HepG2 (cell line): ENCODE measurements at regions not wholly inside any gene's neighbourhood (a gene's known extent, or its start where the extent isn't known, plus 50 kb on each side); places are given as distances from the start of the nearest gene placed in this dataset.

Experiments used
- ELF4 ChIP-seq: sonication (generic); formaldehyde crosslinking; IDR thresholded peaks from 2 replicates; pipeline ENCODE4 v1.5.0; 2020; ENCODE audit warnings: missing genetic modification reagents, mild to moderate bottlenecking, moderate library complexity, borderline replicate concordance
- EZH2 ChIP-seq: conservative IDR thresholded peaks from 2 replicates; pipeline ENCODE4 v1.6.1; 2012; ENCODE audit warnings: mild to moderate bottlenecking, low read depth, low read length, moderate library complexity
- GABPA ChIP-seq, 2 experiments: IDR thresholded peaks; 2 replicates each; pipeline ENCODE4 v1.6.1; 2011 to 2016; ENCODE audit warnings: low read depth in 2 of 2, low read length in 1 of 2, missing biosample characterization in 1 of 2, missing genetic modification characterization in 1 of 2
- JUN ChIP-seq: sonication (generic); formaldehyde crosslinking; IDR thresholded peaks from 2 replicates; pipeline ENCODE4 v1.4.0; 2020; ENCODE audit warnings: mild to moderate bottlenecking, missing genetic modification reagents
- JUND ChIP-seq: sonication (generic); formaldehyde crosslinking; IDR thresholded peaks from 2 replicates; pipeline ENCODE4 v1.8.0; 2022; ENCODE audit warnings: mild to moderate bottlenecking, missing genetic modification reagents
- NR0B2 ChIP-seq: sonication (generic); formaldehyde crosslinking; IDR thresholded peaks from 2 replicates; pipeline ENCODE4 v1.4.0; 2020; ENCODE audit warnings: mild to moderate bottlenecking, missing genetic modification reagents
- ZNF430 ChIP-seq: sonication (generic); formaldehyde crosslinking; IDR thresholded peaks from 2 replicates; pipeline ENCODE4 v1.9.0; 2021; ENCODE audit warnings: mild to moderate bottlenecking, missing genetic modification reagents
- TF ChIP-seq, protein P1 (sequence below): sonication (generic); formaldehyde crosslinking; IDR thresholded peaks from 2 replicates; pipeline ENCODE4 v1.5.0; 2020; ENCODE audit warnings: mild to moderate bottlenecking, missing genetic modification reagents

DNA sequence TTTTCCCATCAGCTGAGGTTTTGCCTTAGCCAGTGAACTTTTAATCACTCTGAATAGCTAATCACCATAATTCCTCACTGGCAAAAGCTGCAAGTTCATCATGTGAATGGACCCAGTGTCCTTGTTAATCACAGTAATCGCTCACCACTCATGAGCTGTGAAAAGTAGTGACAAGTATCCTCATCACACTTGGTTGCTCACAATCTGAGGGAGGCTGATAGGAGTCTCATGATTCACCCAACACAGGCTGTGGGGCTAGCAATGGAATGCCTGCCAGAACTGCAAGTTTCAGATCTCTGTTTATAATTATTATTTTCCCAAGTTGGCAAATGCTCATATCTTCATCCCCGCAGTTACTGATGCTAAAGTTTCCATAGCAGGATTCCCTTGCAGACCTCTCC is 467.2 kb downstream of the KIF4B start:
- TF ChIP-seq GABPA (IDR thresholded peaks at IDR 0.05; ENCODE audit: low read depth, low read length) (no peak), GABPA (CRISPR knock-in tag; IDR thresholded peaks at IDR 0.05; ENCODE audit: low read depth) (no peak), ELF4 (CRISPR knock-in tag) (no peak), JUND (CRISPR knock-in tag) (no peak), ZNF430 (CRISPR knock-in tag) (no peak), JUN (CRISPR knock-in tag) (no peak), EZH2 (no peak), NR0B2 (CRISPR knock-in tag) (no peak)
- TF ChIP-seq, protein P1, sequence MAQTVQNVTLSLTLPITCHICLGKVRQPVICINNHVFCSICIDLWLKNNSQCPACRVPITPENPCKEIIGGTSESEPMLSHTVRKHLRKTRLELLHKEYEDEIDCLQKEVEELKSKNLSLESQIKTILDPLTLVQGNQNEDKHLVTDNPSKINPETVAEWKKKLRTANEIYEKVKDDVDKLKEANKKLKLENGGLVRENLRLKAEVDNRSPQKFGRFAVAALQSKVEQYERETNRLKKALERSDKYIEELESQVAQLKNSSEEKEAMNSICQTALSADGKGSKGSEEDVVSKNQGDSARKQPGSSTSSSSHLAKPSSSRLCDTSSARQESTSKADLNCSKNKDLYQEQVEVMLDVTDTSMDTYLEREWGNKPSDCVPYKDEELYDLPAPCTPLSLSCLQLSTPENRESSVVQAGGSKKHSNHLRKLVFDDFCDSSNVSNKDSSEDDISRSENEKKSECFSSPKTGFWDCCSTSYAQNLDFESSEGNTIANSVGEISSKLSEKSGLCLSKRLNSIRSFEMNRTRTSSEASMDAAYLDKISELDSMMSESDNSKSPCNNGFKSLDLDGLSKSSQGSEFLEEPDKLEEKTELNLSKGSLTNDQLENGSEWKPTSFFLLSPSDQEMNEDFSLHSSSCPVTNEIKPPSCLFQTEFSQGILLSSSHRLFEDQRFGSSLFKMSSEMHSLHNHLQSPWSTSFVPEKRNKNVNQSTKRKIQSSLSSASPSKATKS (CRISPR knock-in tag) = no peak
